ENCODE measurements at regions not wholly inside any gene's neighbourhood (a gene's known extent, or its start where the extent isn't known, plus 50 kb on each side); places are given as distances from the start of the nearest gene placed in this dataset.

DNA sequence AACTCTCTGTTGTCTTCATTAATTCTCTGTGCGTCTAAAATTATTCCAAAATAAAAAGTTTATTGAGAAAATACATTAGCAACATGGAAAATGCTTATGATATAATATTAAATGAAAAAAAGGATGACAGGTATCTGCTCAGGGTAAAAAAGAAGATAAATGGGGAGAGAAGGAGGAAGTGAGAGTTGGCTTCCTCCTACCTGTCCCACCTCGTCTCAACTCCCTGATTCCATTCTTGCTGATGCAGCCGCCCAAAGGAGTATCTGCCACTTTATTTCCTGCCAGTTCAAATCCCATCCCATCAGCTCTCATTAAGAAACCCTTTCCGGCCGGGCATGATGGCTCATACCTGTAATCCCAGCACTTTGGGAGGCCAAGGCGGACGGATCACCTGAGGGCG, 72.5 kb upstream of the ALOX12 start:
- POLR2A ChIA-PET: no interaction called here
- Histone ChIP-seq H3K36me3 (ENCODE audit: control insufficient read depth, insufficient read depth, low read length) (no peaks in the 10 kb centered on the region), H3K4me3 (ENCODE audit: low read depth in 2 of 2, low read length in 2 of 2) (no peak overlapping the region), H3K27me3 (ENCODE audit: control insufficient read depth, insufficient read depth, low read length) (no peaks in the 10 kb centered on the region), H3K9me3 (ENCODE audit: control insufficient read depth, insufficient read depth, low read depth, low read length) (no peaks in the 10 kb centered on the region), H3K27ac (ENCODE audit: low read length) (no peak overlapping the region), H3K4me1 (ENCODE audit: control insufficient read depth, insufficient read depth, low read length) (no peaks in the 10 kb centered on the region)
- no peak for ATAC-seq
- no TSS peak for BruUV-seq (replicated peaks)
- in situ Hi-C loops (cut with HindIII; ENCODE audit: low pct_unique_long_range_greater_than_20kb, low sequenced_read_pairs): no loop called here
- DNase-seq (ENCODE audit: low read depth, low spot score): no peak
- TF ChIP-seq TCF7L2 (IDR thresholded peaks at IDR 0.05; ENCODE audit: low read depth, low read length) (no peak), SIN3A (IDR thresholded peaks at IDR 0.05; ENCODE audit: borderline replicate concordance, insufficient read depth, low read depth, low read length) (no peak)
- intact Hi-C loops (cut with micrococcal nuclease; ENCODE audit: unreplicated experiment): no loop called here
- CTCF ChIA-PET: no interaction called here

- in situ Hi-C loops (cut with HindIII; ENCODE audit: low pct_unique_long_range_greater_than_20kb, low sequenced_read_pairs): no loop called here
- ATAC-seq (no peak), DNase-seq (ENCODE audit: low read depth, low spot score) (no peak)
- Histone ChIP-seq H3K36me3 (ENCODE audit: control insufficient read depth, insufficient read depth, low read length) (no peaks in the 10 kb centered on the region), H3K9me3 (ENCODE audit: control insufficient read depth, insufficient read depth, low read depth, low read length) (no peaks in the 10 kb centered on the region), H3K4me1 (ENCODE audit: control insufficient read depth, insufficient read depth, low read length) (no peaks in the 10 kb centered on the region), H3K4me3 (ENCODE audit: low read depth in 2 of 2, low read length in 2 of 2) (no peak overlapping the region), H3K27me3 (ENCODE audit: control insufficient read depth, insufficient read depth, low read length) (no peaks in the 10 kb centered on the region), H3K27ac (ENCODE audit: low read length) (no peak overlapping the region)
- TF ChIP-seq, protein P1, sequence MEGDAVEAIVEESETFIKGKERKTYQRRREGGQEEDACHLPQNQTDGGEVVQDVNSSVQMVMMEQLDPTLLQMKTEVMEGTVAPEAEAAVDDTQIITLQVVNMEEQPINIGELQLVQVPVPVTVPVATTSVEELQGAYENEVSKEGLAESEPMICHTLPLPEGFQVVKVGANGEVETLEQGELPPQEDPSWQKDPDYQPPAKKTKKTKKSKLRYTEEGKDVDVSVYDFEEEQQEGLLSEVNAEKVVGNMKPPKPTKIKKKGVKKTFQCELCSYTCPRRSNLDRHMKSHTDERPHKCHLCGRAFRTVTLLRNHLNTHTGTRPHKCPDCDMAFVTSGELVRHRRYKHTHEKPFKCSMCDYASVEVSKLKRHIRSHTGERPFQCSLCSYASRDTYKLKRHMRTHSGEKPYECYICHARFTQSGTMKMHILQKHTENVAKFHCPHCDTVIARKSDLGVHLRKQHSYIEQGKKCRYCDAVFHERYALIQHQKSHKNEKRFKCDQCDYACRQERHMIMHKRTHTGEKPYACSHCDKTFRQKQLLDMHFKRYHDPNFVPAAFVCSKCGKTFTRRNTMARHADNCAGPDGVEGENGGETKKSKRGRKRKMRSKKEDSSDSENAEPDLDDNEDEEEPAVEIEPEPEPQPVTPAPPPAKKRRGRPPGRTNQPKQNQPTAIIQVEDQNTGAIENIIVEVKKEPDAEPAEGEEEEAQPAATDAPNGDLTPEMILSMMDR (IDR thresholded peaks at IDR 0.05): no peak
- TF ChIP-seq REST (IDR thresholded peaks at IDR 0.05; ENCODE audit: insufficient read depth in 1 of 2, low read depth in 2 of 2, low read length in 1 of 2) (no peak), SIN3A (IDR thresholded peaks at IDR 0.05; ENCODE audit: borderline replicate concordance, insufficient read depth, low read depth, low read length) (no peak), TCF7L2 (IDR thresholded peaks at IDR 0.05; ENCODE audit: low read depth, low read length) (no peak), POLR2AphosphoS5 (IDR thresholded peaks at IDR 0.05; ENCODE audit: low read depth, low read length) (no peak)
- intact Hi-C loops (cut with micrococcal nuclease; ENCODE audit: unreplicated experiment): no loop called here
- no TSS peak for BruUV-seq (replicated peaks)
- CTCF ChIA-PET: no interaction called here
- POLR2A ChIA-PET: no interaction called here
Measured at GRCh38 chr17:6924208-6924607, 71.6 kb upstream of the ALOX12 start.

DNA sequence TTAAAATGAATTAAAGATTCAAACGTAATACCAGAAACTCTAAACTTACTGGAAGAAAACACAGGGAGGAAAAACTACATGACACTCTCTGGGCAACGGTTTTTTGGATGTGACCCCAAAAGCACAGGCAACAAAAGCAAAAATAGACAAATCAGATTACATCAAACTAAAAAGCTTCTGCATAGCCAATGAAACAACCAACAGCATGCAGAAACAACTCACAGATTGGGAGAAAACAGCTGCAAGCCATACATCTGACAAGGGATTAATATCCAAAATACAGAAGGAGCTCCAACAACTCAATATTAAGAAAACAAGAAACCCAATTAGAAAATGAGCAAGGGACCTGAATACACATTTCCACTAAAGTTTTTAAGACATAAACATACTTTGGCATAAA, 69.2 kb upstream of the ALOX12 start:
- TF ChIP-seq, protein P1 (IDR thresholded peaks at IDR 0.05): no peak
- TF ChIP-seq TCF7L2 (IDR thresholded peaks at IDR 0.05; ENCODE audit: low read depth, low read length) (no peak), REST (IDR thresholded peaks at IDR 0.05; ENCODE audit: insufficient read depth in 1 of 2, low read depth in 2 of 2, low read length in 1 of 2) (no peak), SIN3A (IDR thresholded peaks at IDR 0.05; ENCODE audit: borderline replicate concordance, insufficient read depth, low read depth, low read length) (no peak), POLR2AphosphoS5 (IDR thresholded peaks at IDR 0.05; ENCODE audit: low read depth, low read length) (no peak)
- Histone ChIP-seq H3K27me3 (ENCODE audit: control insufficient read depth, insufficient read depth, low read length) (no peaks in the 10 kb centered on the region), H3K36me3 (ENCODE audit: control insufficient read depth, insufficient read depth, low read length) (no peaks in the 10 kb centered on the region), H3K9me3 (ENCODE audit: control insufficient read depth, insufficient read depth, low read depth, low read length) (no peaks in the 10 kb centered on the region), H3K4me3 (ENCODE audit: low read depth in 2 of 2, low read length in 2 of 2) (no peak overlapping the region), H3K4me1 (ENCODE audit: control insufficient read depth, insufficient read depth, low read length) (no peaks in the 10 kb centered on the region), H3K27ac (ENCODE audit: low read length) (no peak overlapping the region)
- ChIA-PET POLR2A (no interaction called here), CTCF (no interaction called here)
- BruUV-seq (replicated peaks): no TSS peak
- in situ Hi-C loops (cut with HindIII; ENCODE audit: low pct_unique_long_range_greater_than_20kb, low sequenced_read_pairs) (no loop called here), intact Hi-C loops (cut with micrococcal nuclease; ENCODE audit: unreplicated experiment) (no loop called here)
- no peak for ATAC-seq
- DNase-seq (ENCODE audit: low read depth, low spot score): no peak
